Nephron progenitor cell (in vitro differentiated cells): ENCODE measurements at regions not wholly inside any gene's neighbourhood (a gene's known extent, or its start where the extent isn't known, plus 50 kb on each side); places are given as distances from the start of the nearest gene placed in this dataset.

ENCODE experiments used
- DNase-seq: peaks from one replicate; pipeline ENCODE4 v3.0.0; 2021
- H3K27ac Mint-ChIP-seq: 2 replicates; pipeline ENCODE4 v1.8.0; 2021; ENCODE audit warnings: mild to moderate bottlenecking, moderate library complexity, mixed read lengths
- H3K27me3 Mint-ChIP-seq: 2 replicates; pipeline ENCODE4 v1.8.0; 2021; ENCODE audit warnings: mild to moderate bottlenecking, low read depth, mixed read lengths; ENCODE audit not compliant: poor library complexity
- H3K36me3 Mint-ChIP-seq: 2 replicates; pipeline ENCODE4 v1.8.0; 2021; ENCODE audit warnings: low read depth, mixed read lengths
- H3K4me1 Mint-ChIP-seq: 2 replicates; pipeline ENCODE4 v1.8.0; 2021; ENCODE audit warnings: mixed read lengths
- H3K4me3 Mint-ChIP-seq: 2 replicates; pipeline ENCODE4 v1.8.0; 2021; ENCODE audit warnings: mild to moderate bottlenecking, moderate library complexity, mixed read lengths
- H3K9me3 Mint-ChIP-seq: 2 replicates; pipeline ENCODE4 v1.8.0; 2021; ENCODE audit warnings: mild to moderate bottlenecking, moderate library complexity, mixed read lengths
- TF ChIP-seq, protein P1 (sequence below): fragments of 200-600 bp; sonication (generic); IDR thresholded peaks from 2 replicates; pipeline ENCODE4 v1.5.0; 2021; ENCODE audit warnings: antibody characterized with exemption

DNA sequence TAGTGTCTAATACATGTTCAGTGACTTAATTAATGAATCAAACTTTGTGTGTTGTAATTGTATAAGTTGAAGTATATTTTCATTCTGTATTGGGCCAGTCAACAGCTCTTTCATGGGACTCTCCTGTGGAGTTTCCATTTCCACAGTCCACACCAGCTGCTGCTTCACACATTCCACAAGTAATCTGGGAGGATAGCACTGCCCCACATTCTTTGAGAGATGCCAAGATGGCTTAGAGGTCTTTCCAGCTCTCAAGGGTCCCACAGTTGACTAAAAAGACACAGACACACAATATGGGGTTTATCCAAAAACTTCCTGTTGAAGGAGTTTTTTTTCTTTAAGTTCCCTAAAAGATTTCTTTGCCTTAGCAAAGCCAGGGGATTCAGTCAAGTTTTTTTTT, 408.3 kb downstream of the AACS start:
- Mint-ChIP-seq H3K4me1 (peaks cover 6% of the 10 kb centered on the region), H3K36me3 (no peaks in the 10 kb centered on the region), H3K27ac (no peak overlapping the region), H3K4me3 (no peak overlapping the region), H3K9me3 (no peaks in the 10 kb centered on the region), H3K27me3 (peaks cover 7% of the 10 kb centered on the region)
- TF ChIP-seq, protein P1, sequence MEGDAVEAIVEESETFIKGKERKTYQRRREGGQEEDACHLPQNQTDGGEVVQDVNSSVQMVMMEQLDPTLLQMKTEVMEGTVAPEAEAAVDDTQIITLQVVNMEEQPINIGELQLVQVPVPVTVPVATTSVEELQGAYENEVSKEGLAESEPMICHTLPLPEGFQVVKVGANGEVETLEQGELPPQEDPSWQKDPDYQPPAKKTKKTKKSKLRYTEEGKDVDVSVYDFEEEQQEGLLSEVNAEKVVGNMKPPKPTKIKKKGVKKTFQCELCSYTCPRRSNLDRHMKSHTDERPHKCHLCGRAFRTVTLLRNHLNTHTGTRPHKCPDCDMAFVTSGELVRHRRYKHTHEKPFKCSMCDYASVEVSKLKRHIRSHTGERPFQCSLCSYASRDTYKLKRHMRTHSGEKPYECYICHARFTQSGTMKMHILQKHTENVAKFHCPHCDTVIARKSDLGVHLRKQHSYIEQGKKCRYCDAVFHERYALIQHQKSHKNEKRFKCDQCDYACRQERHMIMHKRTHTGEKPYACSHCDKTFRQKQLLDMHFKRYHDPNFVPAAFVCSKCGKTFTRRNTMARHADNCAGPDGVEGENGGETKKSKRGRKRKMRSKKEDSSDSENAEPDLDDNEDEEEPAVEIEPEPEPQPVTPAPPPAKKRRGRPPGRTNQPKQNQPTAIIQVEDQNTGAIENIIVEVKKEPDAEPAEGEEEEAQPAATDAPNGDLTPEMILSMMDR = no peak
- DNase-seq = no peak

DNA sequence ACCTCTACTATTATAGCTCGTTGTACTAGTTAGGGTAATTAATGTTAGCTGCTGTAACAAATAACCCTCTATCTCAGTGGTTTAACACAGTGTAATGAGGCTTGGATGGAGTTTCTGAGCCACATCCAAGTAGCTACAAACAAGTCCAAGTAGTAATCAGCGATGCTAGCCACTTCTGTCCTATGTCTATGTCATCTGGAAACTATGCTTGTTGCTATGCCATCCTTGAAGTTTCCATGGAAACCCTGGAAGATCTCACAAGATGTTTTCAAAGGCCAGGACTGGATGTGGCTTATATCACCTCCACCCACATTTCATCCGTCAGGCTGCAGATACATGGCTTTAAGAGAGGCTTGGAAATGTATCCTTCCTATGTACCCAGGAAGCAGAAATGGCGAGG, 422.1 kb downstream of the AACS start:
- TF ChIP-seq, protein P1 = no peak
- Mint-ChIP-seq H3K9me3 (peaks cover 14% of the 10 kb centered on the region), H3K27me3 (peaks cover 8% of the 10 kb centered on the region), H3K36me3 (peaks cover 4% of the 10 kb centered on the region), H3K27ac (no peak overlapping the region), H3K4me3 (no peak overlapping the region), H3K4me1 (no peaks in the 10 kb centered on the region)
- DNase-seq = no peak

DNA sequence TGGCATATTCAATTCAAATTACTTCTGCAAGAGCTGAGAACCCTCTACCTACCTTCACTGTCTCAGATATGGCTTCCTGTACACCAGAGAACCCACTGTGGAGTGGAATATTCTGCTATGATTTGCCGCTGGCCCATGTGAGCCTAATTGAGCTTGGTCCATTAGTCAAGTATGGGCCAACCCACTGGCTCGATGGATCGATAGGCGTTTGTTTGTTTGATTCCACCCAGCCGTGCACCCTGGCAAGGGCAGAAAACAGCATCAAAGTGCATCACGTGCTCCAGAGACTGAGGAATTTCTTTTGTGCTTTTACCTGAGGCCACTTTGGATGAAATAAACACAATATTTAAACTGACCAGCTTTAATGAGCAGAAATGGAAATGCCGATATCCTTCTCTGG, 426.3 kb downstream of the AACS start:
- H3K4me3 Mint-ChIP-seq = no peak overlapping the region
- DNase-seq = no peak
- peaks cover 6% of the 10 kb centered on the region for H3K4me1 Mint-ChIP-seq
- TF ChIP-seq, protein P1 = no peak
- H3K27me3 Mint-ChIP-seq = no peaks in the 10 kb centered on the region
- H3K9me3 Mint-ChIP-seq = peaks cover 17% of the 10 kb centered on the region
- H3K36me3 Mint-ChIP-seq = peaks cover 4% of the 10 kb centered on the region
- H3K27ac Mint-ChIP-seq = no peak overlapping the region

DNA sequence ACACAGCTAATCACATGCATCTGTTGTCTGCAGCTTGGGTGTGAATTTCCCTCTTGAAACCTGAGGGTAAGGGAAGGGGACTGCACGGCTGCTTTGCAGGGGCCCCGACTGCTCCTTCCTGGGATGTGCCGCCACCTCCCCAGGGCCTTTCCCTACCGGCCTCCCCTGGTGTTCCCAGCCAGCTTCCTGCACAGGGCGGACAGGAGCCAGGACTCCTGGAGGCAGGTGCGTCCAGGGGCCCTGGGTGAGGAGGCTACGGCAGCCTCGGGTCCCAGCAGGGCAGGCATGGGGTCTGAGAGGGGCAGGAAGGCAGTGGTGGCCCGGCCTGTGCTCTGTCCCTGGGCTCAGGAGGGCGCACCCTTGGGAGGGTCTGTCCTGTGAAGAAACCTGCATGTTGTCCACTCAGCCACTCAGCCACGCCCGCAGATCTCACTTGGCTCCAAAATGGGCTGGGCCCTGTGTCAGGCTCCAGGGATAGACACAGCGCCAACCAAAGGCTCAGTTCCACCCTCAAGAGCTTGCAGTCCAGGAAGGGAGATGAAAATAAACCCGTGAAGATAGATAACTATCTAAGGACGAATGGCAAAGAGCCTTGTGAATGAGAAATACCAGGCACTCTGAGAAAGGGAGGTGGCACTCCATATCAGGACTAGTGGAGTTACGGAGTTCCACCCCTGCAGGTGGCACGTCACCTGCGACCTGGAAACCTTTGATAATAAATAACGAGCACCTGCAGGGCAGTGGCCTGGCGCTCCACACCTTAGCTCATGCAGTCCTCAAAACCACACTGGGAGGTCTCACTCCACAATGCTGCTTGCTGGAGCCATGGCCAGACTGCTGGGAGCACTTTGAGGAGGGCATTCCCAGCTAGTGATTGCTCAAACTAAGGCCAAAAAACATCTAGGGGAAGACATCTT, 427.4 kb downstream of the AACS start:
- Mint-ChIP-seq H3K27me3 (no peaks in the 10 kb centered on the region), H3K4me1 (peaks cover 6% of the 10 kb centered on the region), H3K4me3 (no peak overlapping the region), H3K36me3 (peaks cover 4% of the 10 kb centered on the region), H3K27ac (no peak overlapping the region), H3K9me3 (peaks cover 13% of the 10 kb centered on the region)
- TF ChIP-seq, protein P1 = no peak
- no peak for DNase-seq

DNA sequence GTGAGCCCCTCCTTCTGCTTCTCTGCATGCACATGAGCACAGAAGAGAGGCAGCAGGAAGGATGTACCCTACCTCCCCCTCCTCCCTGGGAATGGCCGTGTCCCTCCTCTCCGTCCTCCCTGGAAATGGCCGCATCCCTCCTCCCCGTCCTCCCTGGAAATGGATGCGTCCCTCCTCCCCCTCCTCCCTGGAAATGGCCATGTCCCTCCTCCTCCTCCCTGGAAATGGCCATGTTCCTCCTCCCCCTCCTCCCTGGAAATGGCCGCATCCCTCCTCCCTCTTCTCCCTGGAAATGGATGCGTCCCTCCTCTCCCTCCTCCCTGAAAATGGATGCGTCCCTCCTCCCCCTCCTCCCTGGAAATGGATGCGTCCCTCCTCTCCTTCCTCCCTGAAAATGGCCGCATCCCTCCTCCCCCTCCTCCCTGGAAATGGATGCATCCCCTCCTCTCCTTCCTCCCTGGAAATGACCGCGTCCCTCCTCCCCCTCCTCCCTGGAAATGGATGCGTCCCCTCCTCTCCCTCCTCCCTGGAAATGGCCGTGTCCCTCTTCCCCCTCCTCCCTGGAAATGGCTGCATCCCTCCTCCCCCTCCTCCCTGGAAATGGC, 428.6 kb downstream of the AACS start:
- TF ChIP-seq, protein P1 = no peak
- peaks cover 4% of the 10 kb centered on the region for H3K9me3 Mint-ChIP-seq

More for the DNA sequence above, 428.6 kb downstream of the AACS start:
- Mint-ChIP-seq H3K27me3 (no peaks in the 10 kb centered on the region), H3K4me3 (no peak overlapping the region), H3K4me1 (peaks cover 6% of the 10 kb centered on the region), H3K36me3 (no peaks in the 10 kb centered on the region), H3K27ac (no peak overlapping the region)
- DNase-seq = no peak
